Stimulated activated CD4-positive, alpha-beta T cell treated with anti-CD3 and anti-CD28 coated beads, Interleukin-1b, Interleukin-23, amount 100 ng/mL, for 4 hours (primary cell): ENCODE measurements at regions not wholly inside any gene's neighbourhood (a gene's known extent, or its start where the extent isn't known, plus 50 kb on each side); places are given as distances from the start of the nearest gene placed in this dataset.

Source experiments
- DNase-seq, 2 donors: peaks; one replicate each; pipeline ENCODE4 v3.0.0-alpha.2; 2020; ENCODE audit warnings: low read depth in 2 of 2

DNA sequence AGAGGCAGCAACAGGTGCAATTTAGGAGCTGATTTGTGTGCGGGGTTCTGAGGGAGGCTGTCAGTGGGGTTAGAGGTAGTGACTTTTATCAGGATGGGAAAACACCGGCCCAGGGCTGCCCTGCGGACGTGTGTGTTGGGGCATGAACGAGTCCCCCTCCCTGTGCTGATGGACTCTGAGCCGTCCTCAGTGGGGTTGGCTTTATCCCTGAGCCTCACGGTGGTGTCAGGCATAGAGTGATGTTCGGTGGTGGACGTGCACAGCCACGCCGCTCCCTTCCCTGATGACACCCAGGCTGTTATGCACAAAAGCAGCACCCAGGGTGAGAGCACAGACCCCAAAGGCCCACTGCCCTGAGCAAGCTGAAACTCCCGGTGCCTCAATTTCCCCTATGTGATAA is 809.1 kb downstream of the BRD1 start:
- no peak for DNase-seq

DNA sequence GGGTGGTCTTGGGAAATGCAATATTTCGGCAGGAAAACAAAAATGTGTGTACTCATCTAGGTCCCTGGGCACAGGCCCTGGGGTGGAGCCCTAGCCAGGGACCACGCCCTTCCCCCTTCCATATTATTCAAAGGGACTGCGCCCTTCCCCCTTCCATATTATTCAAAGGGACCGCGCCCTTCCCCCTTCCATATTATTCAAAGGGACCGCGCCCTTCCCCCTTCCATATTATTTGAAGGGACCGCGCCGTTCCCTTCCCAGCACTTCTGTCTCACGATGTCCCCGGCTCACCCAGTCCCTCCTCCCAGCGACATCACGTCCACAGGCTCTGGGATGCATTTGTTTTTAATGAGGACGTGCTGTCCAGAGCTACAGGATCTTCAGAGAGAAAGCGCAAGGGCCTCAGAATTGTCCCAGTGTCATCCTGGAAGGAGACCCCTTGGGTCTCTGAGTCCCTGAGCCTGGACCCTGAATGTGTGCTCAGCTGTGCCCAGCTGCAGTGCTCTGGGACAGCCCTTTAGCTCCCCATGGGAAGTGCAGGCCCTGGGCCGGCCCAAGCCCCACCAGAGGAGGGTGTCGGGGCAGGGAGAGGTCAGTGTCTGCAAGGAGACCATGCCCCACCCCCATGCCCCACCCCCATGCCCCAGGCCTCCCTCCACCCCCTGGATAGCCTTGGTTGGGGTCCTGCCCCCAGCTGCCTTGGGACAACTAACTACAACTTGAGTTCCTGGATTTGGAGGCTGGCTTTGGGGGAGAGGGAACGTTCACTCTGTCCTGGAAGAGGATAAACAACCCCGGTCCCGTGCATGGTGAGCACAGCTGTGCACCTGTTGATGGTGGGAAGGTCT is 810.0 kb downstream of the BRD1 start:
- DNase-seq = no peak

DNA sequence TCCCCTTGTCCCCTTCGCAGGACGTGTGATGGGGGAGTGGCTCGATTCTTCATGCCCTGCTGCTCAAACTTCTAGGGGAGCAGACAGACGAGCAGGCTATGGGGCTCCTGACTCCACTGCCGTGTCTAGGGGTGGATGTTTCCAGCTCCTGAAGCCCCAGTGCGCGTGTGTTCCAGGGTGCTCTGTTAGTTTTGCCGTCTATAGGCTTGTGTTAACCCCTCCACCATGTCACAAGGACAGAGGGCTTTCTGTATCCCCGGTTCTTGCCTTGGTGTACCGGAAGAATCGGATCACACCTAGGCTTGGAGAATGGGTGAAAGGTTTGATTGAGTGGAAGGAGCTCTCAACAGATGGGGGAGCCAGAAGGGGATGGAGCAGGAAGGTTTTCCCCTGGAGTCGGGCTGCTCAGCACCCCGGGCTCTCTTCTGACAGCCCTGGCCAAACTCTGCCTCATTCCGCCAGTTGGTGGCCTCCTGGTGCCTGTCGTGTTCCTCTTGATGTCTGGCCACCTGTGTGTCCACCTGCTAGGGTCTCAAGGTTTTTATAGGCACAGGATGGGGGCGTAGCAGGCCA is 810.7 kb downstream of the BRD1 start:
- no peak for DNase-seq

DNA sequence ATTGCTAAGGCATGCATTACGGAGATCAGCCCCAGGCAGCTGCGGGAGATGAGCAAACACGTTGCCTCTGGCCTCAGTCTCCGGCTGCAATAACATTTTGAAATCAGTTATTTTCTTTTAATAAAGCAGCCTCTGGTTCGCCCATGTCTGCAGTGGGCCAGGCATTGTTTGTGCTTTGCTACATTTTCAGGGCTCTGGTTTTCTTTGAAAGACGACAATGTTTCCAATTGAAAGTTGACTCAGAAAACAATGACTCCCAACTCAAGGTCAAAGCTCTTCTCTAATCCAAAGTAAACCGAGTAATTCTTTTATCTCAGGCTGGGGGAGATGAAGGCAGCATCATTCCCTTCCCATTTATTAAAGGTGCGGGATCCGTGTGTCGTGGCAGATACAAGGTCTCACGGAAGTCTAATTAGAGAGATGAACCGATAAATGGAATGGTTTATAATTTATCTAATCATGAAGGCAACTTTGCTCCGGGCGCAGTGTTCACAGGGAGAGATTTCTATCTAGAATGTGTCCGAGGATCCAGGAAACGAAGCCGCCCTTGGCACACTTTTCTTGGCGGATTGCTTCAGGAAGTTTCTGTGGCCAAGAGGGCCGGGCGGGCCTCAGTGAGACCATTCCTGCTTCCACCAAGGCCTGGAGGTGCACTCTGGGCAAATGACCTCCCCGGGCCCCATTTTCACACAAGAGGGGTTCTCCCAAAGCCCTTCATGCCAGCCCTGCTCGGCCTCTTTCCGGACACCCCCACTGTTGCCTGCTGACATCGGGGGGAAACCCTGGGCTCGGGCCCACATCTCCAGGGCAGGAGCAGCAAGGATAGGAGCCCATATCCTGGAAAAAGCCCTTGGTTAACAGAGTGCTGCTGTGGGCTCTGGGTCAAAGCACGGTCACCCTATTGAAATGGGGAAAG is 811.4 kb downstream of the BRD1 start:
- DNase-seq = no peak

DNA sequence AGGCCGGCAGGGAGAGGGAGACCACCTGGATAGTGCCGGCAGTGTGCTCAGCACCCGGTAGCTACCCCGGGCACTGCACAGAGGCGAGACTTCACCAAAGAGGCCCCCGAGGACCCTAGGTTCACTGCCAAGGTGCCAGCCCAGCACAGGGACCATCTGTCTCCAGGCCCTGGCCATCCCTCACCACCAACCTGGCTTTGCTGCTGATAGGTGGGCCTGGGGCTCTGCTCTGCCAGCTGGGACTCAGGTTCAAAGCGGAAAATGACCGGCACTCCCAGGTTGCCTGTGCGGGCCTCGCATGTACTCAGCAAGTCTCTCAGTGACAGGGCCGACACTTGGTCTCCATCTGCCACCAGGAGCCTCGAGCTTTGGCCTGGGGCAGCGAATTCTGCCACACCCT is 812.2 kb downstream of the BRD1 start:
- DNase-seq = no peak

DNA sequence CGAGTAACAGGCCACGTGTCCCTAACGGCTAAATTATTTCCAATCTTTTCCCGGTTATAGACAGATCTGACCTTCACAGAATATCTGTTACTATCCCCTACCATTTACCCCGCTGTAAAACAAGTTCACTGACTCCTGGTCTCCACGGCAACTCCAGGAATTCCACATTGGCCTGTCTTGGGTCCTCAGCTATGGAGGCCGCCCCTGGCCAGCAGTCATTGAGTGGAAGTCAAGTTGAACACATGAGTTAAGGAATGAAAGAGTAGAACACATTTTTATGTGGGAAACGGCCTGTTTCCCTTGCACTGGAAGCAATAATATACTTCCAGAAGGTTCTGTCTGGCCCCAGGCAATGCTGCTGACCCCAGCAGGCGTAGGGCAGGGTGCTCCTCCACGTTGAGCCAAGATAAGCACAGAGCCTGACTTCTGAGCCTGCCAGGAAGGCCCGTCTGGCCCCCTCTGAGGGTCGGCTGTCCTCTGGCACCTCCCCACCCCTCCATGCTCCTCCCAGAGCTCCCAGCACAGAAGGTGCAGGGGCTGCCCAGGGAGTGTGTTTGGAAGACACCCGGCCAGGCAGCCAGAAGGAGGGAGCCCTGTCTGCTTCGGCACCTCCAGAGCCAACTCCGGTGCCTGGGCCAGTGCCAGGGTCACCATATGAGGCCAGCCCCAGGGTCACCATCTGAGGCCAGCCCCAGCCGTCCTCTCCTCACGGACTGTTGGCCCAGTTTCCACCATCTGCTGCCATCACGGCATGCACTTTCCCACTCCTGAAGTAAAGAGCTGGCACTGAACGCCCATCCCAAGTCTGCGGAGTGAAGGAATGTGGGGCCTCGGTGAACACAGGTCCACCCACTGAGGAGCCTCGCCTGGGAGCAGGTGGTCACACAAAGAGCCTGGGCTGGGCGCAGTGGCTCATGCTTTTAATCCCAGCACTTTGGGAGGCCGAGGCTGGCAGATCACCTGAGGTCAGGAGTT is 813.2 kb downstream of the BRD1 start:
- DNase-seq = no peak

DNA sequence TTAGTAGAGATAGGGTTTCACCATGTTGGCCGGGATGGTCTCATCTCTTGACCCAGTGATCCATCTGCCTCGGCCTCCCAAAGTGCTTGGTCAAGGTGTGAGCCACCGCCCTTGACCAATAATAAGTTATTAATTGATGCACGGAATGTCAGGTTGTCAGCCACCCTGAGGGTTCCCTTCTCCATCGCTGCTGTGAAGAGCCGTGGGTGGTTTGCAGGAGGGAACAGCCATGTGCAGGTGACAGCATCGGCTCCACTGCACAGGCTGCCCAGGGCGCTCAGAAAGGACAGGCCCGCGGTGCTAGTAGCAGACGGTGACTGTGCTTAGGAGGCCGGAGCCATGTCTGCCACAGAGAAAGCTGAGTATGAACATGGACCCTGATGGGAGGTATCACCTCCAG is 814.0 kb downstream of the BRD1 start:
- DNase-seq = no peak

DNA sequence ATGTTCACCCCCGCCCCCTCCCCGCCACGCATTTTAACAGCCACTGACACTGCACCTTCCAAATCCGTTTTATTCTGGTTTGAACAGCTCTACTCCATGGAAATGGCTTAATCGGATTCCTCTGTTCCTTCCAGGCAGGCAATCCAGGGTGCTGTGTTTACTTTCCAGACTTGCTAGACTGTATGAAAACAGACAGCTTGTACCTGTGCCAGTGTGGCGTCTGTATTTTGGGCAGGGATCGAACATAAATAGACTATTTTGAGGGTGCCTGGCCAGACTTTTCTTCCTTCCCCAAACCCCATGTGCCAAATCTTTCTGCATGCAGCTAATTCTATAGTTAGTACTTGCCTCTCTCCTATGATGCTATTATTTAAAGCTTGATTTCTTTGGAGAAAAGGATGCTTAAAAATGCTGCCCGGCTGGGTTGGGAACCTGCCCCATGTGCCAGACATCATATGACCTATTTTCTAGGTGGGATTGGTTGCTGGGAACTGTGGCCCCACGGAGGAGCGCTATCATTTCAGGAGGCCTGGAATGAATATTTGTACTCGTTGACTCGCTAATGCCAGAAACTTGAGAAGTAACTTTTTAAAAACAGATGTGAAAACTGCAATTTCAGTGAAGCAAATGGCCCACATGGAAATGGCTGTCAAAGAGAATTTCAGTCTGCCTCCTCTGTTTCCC is 814.8 kb downstream of the BRD1 start:
- DNase-seq = no peak

DNA sequence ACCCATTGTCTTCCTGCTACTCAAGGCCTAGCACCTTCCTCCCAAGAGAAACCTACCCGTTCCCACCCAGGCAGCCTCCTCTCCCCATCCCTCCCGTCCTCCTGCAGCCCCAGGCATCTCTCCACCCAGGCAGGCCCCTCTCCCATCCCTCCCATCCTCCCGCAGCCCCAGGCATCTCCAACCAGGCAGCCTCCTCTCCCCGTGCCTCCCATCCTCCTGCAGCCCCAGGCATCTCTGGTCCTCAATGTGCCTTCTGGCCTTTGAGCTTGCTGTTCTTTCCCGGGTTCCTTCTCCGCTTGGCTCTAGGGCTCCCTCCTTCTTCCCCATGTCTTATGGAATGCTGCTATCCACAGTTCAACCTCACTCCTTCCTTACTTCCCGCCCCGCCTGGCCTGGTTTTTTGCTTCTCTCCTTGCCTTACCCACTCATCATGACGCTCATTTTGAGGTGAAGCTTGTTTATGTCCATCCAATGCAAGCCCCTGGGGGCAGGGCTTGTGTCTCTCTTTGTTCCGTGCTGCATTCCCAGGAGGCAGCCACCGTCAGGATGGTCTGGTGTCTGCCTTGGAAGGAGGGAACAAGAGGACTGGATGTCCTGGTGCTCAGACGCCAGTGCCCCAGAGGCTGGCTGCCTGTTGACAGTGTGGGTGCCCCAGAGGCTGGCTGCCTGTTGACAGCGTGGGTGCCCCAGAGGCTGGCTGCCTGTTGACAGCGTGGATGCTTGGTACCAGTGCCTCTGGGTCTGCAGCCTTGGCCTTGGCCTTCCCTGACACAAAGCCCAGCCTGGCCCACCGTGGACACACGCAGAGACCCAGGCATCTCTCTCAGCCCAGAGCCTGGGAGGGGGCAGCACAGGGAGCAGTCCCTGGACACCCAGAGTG is 815.7 kb downstream of the BRD1 start:
- DNase-seq = no peak

DNA sequence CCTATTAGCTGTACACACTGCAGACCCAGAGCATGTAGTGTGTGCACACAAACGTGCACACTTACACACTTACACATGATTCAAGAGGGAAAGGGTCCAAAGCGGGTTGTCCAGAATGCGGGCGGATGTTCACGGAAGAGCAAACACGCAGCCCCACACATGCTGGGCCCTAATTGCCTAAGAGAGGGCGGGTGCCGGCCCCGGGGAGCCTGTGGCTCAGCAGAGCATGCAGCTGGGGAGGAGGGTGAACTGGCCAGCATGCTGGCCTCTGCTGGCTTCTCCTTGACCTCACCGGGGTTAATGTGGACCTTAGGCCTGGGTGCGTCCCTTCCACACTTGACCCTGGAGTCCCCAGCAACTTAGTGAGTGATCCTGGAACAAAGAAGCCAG is 816.3 kb downstream of the BRD1 start:
- no peak for DNase-seq

DNA sequence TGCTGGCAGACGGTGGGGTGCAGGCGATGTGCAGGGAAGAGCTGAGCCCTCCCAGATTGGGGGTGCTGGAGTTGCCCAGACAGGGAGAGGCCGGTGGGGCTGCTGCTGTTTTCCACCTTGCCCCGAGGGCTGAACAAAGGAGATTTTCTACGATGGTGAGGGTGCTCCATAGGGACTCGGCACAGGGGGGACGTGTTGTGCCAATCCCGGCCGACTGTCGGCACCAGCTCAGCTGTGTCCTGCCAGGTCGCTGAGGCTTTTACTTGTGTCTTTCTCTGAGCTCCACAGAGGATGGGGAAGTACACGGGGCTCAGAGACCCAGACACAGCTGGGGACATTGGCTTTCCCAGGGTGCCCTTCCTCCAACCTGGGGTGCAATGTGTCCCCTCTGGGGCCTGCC is 816.8 kb downstream of the BRD1 start:
- no peak for DNase-seq

DNA sequence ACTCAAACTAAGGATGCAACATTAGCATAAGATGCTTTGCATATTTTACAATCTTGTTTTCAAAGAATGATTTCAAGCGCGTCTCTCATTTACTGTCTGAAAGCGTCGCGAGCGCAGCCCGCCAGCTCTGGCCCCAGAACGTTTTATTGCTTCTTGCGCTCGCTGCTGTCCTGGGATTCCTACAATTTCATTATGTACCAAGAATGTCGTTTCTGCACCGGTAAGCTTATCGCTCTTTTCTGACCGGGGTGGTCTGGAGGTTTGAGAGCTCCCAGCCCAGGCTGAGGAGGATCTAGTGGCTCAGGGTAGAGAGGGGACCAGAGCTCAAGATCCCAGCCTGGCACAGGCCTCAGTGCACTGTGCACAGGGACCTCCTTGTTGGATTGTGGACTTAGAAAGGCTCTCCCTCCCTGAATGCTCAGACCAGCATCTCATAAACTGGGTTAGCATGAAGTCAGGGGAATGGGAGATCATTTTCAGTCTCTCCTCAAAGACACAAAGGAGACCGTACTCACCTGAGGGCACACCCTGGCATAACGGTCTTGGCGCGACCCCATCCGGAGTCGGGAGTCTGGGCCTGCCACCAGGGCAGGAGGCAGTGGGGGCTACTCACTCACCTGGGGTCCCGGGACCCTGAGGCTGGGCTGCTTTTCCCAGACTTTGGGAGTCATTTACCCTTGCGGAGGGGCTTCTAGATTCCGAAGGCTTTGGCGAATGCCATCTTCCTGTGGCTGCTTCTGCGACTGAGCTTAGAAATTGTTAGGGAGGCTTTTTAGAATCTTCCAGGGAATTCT is 817.4 kb downstream of the BRD1 start:
- DNase-seq = no peak

DNA sequence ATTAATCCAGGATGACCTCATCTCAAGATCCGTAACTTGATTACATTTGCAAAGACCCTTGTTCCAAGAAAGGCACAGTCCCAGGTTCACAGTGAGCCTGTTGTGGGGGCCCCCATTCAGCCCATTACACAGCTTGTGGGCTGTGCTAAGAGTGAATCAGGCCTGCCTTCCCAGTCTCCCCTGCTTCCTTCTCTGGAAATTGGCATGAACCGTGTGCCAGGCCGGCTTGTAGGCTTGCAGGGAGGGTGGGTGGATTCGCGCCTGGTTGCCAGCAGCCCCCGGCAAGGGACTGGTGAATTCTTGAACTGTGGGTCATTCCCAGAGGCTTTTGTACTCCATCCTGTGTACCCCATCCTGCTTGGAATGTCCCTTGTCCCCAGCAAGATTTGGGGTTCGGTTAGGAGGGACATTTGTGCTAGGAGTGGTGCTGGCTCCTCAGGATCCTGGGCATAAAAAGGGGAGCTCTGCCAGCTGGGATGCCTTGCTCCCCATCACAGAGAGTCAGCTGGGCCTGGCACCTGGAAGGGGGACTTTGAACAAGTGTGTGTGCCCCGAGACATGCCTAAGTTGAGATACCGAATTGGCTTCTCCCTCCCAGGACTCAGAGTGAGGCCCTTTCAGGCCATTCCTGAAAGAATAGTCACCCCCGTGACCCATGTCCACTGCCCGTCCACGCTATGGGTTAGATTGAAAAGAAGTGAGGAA is 818.2 kb downstream of the BRD1 start:
- no peak for DNase-seq

DNA sequence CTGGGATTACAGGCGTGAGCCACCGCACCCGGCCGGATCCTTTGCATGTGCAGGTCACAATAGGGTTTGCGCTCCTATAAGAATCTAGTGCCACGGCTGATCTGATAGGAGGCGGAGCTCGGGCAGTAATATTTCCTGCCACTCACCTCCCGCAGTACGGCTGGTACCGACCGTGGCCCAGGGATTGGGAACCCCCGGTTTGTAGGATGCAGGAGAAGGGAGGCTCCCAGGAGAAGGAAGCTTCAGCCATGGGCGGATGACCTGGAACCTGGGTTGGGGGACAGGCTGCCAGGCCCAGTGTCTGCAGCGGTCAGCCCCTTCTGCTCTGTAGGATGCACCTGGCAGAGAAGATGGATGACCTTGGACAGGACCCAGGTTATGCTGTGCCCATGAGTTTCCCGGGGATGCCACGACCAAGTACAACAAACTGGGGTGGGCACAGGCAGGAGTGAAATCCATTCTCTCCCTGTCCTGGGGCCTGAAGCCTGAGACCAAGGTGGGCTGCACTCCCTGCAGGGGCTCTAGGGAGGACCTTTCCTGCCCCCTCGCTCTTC is 818.9 kb downstream of the BRD1 start:
- no peak for DNase-seq

DNA sequence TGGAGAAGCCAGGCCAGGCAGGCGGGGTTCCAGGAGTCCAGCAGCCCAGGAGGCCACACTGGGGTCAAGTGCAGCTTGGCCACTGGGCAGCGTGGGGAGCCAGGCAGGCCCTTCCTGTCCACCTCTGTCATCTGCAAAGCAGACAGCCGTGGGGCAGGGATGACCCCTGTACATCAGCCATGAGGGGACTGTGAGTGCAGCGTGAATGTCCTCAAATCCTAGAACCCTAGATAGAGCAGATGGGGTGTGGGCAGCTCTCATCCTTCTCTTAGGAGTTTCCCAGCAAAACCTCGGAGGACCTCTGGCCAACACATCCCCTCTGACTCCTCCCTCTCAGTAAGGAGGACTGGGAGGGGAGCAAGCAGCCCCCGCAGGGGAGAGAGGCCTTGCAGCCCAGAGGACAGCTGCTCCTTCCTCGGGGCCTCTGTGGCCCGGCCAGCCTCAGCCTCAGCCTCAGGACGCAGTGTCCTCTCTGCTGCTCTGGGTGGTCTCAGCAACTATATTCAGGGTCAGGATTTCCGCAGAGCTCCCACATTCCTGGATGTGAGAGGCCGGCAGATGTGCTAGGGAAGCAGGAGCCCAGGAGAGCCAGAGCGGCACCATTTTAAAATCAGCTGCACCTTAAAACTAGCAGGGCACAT is 820.5 kb downstream of the BRD1 start:
- no peak for DNase-seq

DNA sequence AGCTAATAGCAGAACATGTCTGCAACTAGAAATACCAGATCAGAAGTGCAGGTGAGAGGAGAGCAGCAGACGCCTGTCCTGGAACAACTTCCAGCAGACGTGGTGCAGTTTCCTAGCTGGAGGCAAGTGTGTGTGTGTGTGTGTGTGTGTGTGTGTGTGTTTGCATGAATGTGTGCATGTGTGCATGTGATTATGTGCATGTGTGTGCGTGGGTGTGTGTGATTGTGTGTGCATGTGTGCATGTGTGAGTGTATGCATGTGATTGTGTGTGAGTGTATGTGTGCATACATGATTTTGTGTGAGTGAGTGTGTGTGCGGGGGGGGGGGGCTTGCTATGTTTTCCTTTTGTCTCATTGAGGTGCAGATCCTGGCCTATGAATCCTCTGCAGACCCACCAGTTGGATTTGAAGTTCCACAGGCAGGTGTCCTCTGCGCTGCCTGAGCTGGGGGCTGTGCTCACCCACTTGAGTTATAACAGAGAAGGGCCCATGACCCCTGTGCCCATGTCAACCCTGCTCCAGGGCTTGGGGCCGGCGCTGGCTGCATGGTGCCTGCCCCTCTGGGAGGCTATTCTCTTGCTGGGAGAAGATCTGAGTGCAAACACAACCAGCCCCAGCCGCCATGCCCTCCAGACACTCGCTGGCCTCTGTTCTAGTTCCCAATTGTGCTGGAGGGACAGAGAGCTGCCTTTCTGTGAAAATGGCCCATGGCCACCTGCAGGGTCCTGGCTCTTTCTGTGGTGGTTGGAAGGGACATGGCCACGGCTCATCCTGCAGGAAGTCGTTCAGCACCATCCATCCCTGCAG is 821.3 kb downstream of the BRD1 start:
- no peak for DNase-seq

DNA sequence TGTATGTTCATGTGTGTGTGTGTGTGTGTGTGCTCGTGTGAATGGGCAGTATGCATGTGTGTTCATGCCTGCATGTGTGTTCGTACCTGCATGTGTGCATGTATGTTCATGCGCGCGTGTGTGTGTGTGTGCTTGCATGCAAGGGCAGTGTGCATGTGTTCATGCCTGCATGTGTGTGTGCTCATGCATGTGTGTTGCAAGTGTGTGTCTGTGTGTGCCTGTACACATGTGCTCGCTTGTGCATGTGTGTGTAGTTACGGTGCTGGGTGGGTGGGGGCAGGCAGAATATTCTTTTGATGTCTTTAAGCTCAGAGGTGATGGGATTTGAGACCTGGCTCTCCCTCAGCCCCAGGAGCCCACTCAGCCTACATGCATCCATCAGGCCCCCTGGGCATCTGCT is 822.1 kb downstream of the BRD1 start:
- DNase-seq = no peak
